IMR-90 (cell line): ENCODE measurements at regions not wholly inside any gene's neighbourhood (a gene's known extent, or its start where the extent isn't known, plus 50 kb on each side); places are given as distances from the start of the nearest gene placed in this dataset.

Experiments used
- BHLHE40 ChIP-seq: fragments of 150-350 bp; IDR thresholded peaks from 2 replicates; pipeline ENCODE4 v1.6.1; 2016; ENCODE audit warnings: mild to moderate bottlenecking, low read depth, low read length
- CEBPB ChIP-seq: IDR thresholded peaks from 2 replicates; pipeline ENCODE4 v1.6.1; 2012; ENCODE audit warnings: low read depth, low read length, improper control_type of control experiment
- FOS ChIP-seq: fragments of 150-350 bp; IDR thresholded peaks from 2 replicates; pipeline ENCODE4 v1.6.1; 2016; ENCODE audit warnings: low read depth, low read length
- MAFK ChIP-seq: IDR thresholded peaks from 2 replicates; pipeline ENCODE4 v1.6.1; 2012; ENCODE audit warnings: low read depth, low read length, improper control_type of control experiment
- MAZ ChIP-seq: IDR thresholded peaks from 2 replicates; pipeline ENCODE4 v1.6.1; 2012; ENCODE audit warnings: low read depth, mild to moderate bottlenecking, low read length, improper control_type of control experiment, moderate library complexity, borderline replicate concordance
- MXI1 ChIP-seq: IDR thresholded peaks from 2 replicates; pipeline ENCODE4 v1.6.1; 2012; ENCODE audit warnings: low read depth, mild to moderate bottlenecking, low read length, moderate library complexity, borderline replicate concordance
- POLR2A ChIP-seq: IDR thresholded peaks from 2 replicates; pipeline ENCODE4 v1.6.1; 2012; ENCODE audit warnings: mild to moderate bottlenecking, low read depth, low read length
- RAD21 ChIP-seq: IDR thresholded peaks from 2 replicates; pipeline ENCODE4 v1.6.1; 2012; ENCODE audit warnings: low read length, improper control_type of control experiment
- RCOR1 ChIP-seq: IDR thresholded peaks from 2 replicates; pipeline ENCODE4 v1.6.1; 2012; ENCODE audit warnings: mild to moderate bottlenecking, low read length, improper control_type of control experiment; ENCODE audit not compliant: insufficient replicate concordance
- RFX5 ChIP-seq: IDR thresholded peaks from 2 replicates; pipeline ENCODE4 v1.8.0; 2012; ENCODE audit warnings: low read depth, mild to moderate bottlenecking, low read length, moderate library complexity
- SMC3 ChIP-seq: fragments of 150-350 bp; IDR thresholded peaks from 2 replicates; pipeline ENCODE4 v1.6.1; 2016; ENCODE audit warnings: low read depth, mild to moderate bottlenecking, antibody characterized with exemption, low read length, moderate library complexity
- TF ChIP-seq, protein P1 (sequence below): conservative IDR thresholded peaks from 2 replicates; pipeline ENCODE4 v1.5.1; 2012; ENCODE audit warnings: mild to moderate bottlenecking, low read depth, low read length, improper control_type of control experiment
- TF ChIP-seq, protein P2 (sequence below): fragments of 150-350 bp; IDR thresholded peaks from 2 replicates; pipeline ENCODE4 v1.6.1; 2016; ENCODE audit warnings: low read depth, mild to moderate bottlenecking, low read length, moderate library complexity, borderline replicate concordance
- TF ChIP-seq, protein P3 (sequence below): fragments of 150-350 bp; IDR thresholded peaks from 2 replicates; pipeline ENCODE4 v1.6.1; 2017; ENCODE audit warnings: mild to moderate bottlenecking, antibody characterized with exemption, low read length, low read depth

DNA sequence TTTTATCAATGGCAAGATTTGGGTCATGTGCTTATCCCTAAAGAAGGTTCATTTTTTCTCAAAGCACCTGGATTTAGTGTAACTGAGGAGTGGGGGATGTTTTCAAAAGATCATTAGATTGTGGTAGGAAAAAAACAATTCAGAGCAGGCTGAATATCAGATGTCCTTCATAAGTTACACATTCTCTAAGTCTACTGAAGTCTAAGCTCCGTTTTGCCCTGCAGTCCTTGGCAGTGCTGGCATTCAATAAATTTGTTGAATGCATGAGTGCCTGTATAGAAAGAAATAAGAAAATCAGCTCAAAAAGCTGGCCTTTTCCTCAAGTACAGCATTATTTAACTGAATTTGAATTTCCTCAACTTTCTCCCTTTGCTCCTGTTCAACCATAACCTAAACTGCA lies 819.0 kb upstream of the GRM7 start:
- TF ChIP-seq, protein P1, sequence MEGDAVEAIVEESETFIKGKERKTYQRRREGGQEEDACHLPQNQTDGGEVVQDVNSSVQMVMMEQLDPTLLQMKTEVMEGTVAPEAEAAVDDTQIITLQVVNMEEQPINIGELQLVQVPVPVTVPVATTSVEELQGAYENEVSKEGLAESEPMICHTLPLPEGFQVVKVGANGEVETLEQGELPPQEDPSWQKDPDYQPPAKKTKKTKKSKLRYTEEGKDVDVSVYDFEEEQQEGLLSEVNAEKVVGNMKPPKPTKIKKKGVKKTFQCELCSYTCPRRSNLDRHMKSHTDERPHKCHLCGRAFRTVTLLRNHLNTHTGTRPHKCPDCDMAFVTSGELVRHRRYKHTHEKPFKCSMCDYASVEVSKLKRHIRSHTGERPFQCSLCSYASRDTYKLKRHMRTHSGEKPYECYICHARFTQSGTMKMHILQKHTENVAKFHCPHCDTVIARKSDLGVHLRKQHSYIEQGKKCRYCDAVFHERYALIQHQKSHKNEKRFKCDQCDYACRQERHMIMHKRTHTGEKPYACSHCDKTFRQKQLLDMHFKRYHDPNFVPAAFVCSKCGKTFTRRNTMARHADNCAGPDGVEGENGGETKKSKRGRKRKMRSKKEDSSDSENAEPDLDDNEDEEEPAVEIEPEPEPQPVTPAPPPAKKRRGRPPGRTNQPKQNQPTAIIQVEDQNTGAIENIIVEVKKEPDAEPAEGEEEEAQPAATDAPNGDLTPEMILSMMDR = no peak
- TF ChIP-seq RCOR1 (no peak), POLR2A (no peak), RFX5 (no peak), RAD21 (no peak), MAFK (no peak), BHLHE40 (no peak), SMC3 (no peak), FOS (no peak), MAZ (no peak), CEBPB (no peak), MXI1 (no peak)
- TF ChIP-seq, protein P2, sequence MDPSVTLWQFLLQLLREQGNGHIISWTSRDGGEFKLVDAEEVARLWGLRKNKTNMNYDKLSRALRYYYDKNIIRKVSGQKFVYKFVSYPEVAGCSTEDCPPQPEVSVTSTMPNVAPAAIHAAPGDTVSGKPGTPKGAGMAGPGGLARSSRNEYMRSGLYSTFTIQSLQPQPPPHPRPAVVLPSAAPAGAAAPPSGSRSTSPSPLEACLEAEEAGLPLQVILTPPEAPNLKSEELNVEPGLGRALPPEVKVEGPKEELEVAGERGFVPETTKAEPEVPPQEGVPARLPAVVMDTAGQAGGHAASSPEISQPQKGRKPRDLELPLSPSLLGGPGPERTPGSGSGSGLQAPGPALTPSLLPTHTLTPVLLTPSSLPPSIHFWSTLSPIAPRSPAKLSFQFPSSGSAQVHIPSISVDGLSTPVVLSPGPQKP = no peak
- TF ChIP-seq, protein P3, sequence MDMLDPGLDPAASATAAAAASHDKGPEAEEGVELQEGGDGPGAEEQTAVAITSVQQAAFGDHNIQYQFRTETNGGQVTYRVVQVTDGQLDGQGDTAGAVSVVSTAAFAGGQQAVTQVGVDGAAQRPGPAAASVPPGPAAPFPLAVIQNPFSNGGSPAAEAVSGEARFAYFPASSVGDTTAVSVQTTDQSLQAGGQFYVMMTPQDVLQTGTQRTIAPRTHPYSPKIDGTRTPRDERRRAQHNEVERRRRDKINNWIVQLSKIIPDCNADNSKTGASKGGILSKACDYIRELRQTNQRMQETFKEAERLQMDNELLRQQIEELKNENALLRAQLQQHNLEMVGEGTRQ = no peak
